NCI-H526 (cell line): ENCODE measurements at regions not wholly inside any gene's neighbourhood (a gene's known extent, or its start where the extent isn't known, plus 50 kb on each side); places are given as distances from the start of the nearest gene placed in this dataset.
"Not testable (repeated sequence)": the region's sequence is repeated elsewhere in the genome, so short reads cannot be mapped to it uniquely, and the experiment has no call there.

Experiments used
- DNase-seq, 2 experiments: peaks; one replicate each; lab custom pipeline; 2025; lab: John Stamatoyannopoulos, UW

DNA sequence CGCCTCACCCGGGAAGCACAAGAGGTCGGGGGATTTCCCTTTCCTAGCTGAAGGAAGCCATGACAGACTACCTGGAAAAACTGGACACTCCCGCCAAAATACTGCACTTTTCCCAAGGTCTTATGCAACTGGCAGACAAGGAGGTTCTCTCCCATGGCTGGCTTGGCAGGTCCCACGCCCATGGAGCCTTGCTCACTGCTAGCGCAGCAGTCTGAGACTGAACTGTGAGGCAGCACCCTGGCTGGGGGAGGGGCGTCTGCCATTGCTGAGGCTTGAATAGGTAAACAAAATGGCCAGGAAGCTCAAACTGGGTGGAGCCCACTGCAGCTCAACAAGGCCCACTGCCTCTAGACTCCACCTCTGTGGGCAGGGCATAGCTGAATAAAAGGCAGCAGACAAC is 92.1 kb downstream of the C4BPA start:
- not testable (repeated sequence) for DNase-seq

DNA sequence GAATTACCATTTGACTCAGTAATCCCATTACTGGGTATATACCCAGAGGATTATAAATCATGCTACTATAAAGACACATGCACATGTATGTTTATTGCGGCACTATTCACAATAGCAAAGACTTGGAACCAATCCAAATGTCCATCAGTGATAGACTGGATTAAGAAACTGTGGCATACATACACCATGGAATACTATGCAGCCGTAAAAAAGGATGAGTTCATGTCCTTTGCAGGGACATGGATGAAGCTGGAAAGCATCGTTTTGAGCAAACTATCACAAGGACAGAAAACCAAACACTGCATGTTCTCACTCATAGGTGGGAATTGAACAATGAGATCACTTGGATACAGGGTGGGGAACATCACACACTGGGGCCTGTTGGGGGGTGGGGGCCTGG is 97.5 kb downstream of the C4BPA start:
- not testable (repeated sequence) for DNase-seq

DNA sequence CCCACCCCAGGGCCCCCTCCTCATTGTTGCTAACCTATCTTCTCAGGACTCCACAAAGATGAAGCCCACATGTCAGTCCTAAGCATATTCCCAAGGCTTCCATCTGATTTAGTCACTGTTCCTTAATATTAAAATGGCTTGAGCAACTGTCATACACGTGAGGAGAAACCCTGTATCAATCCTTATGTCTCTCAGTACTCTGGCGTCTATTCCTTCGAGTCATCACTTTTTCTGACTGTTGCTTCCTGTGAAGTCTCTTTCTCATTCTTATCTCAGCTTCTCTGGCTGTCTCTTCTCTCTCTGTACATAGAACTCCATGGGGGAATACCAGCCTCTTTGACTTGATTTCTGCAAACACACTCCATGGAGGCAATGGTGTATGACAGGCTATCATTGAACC is 98.4 kb downstream of the C4BPA start:
- DNase-seq = no peak

DNA sequence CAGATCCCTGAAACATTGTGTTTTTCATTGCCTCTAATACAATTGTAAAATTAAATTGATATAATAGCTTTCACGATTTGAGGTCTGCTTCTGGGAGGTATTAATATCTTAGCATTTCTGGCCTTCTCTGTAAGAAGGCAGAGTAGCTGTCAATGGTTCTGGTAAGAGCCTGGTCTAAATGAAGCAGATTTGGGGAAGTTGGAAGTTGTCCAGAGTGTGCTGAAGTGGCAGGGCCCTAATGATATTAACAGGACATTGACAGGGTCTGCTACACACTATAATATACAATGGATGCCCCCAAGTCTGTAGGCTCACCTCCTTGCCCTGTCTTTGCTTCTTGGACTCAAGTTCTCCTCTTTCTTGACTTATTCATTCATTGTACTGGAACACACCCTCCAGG is 99.5 kb downstream of the C4BPA start:
- DNase-seq = no peak

DNA sequence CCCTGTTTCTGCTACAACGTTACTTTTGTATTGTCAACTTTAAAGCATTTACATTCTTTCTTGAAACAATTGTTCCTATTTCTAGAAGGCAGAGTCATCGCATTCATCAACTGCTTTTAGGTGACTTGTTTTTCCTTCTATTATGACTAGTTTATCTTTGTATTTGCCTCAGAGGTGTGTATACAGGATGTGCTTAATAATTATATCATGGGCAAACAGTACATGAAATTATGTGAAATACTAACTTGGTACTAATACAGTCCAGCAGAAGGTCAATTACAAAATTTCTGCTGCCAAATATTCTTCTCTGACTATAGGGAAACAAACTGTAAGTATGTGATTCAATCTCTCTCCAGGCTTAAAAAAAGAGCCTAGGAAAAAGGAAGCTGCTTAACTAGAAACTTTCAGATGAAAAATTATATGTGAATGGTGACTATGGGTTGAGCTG is 101.6 kb downstream of the C4BPA start:
- no peak for DNase-seq

DNA sequence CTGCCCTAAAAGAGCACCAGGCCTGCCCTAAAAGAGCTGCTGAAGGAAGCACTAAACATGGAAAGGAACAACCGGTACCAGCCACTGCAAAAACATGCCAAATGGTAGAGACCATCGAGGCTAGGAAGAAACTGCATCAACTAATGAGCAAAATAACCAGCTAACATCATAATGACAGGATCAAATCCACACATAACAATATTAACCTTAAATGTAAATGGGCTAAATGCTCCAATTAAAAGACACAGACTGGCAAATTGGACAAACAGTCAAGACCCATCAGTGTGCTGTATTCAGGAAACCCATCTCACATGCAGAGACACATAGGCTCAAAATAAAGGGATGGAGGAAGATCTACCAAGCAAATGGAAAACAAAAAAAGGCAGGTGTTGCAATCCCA is 104.7 kb downstream of the C4BPA start:
- DNase-seq = not testable (repeated sequence)

DNA sequence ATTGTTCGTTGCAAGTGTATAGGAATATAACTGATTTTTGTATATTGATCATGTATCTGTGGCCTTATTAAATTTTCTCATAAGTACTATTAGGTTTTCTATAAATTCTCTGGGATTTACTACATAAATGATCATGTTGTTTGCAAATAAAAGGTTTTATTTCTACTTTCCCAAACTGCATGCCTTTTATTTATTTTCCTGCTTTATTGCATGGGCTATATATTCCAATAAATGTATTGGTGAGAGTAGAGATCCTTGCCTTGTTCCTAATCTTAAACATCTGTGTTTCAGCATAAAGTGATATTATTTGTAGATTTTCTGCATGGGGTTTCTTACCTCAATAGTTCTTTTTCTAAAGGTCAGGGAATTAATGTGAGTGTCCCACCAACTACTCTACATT is 107.0 kb upstream of the CD55 start:
- DNase-seq = no peak

DNA sequence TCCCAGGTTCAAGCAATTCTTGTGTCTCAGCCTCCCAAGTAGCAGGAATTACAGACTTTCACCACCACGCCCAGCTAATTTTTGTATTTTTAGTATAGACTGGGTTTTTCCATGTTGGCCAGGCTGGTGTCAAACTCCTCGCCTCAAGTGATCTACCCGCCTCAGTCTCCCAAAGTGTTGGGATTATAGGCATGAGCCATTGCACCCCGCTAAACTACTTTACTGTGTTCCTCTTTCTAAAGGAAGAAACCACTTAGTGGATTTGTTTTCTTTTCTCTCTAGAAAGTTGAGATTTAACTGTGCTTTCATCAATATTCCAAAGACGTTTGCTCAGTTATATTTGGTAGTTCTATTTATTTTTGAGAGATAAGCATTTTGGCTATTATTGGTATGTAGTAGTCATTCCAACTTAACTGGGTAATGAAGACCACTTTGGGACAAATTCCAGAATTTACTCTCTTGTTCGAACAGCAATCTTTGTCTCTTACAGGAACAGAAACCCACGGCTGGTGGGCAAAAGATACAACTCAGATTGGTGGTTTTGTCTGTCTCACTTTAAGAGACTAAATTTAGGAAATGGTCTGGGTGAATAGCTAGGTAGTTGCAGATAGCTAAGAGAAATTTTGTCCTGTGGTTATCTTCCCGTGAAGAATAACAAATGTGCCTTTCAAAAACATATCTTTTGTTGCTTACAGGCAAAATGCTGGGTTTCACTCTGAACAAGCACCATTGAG is 103.5 kb upstream of the CD55 start:
- no peak for DNase-seq

DNA sequence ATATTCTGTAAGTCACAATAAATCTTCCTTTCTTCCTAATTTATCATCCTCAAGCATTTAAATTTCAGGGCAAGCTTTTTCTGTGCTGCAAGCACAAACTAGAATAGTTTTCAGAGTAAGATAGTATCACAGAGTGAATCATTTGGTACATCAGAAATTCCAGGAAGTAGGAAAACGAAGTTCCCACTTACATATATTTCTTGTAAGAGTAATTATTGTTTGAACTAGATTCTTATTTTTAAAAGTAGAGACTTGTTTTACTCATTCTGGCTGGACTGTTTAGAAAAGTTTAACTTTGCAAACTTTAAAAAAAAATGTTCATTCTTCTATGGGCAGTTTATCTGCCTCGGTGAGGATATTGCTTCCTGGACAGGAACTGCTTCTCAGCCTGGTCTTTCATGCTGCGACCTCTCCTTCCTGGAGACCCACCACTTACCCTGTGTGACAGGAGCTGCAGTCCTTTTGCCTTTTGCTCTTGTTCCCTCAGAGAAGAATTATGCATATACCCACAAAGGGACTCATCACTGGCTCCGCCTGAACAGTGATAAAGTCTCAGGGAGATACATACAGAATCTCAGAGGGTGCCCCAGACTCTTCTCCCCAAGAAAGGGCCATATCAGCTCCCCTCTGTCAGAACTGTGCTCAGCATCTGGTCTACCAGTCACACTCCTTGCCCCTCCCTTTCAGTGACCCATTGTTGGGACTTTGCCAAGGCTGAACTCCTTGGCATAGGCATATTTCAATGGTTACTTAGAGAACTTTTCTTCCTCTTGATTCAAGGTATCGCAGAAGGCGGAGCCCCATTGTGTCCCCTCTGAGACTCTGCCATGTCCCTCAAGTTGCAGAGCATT is 102.7 kb upstream of the CD55 start:
- no peak for DNase-seq

DNA sequence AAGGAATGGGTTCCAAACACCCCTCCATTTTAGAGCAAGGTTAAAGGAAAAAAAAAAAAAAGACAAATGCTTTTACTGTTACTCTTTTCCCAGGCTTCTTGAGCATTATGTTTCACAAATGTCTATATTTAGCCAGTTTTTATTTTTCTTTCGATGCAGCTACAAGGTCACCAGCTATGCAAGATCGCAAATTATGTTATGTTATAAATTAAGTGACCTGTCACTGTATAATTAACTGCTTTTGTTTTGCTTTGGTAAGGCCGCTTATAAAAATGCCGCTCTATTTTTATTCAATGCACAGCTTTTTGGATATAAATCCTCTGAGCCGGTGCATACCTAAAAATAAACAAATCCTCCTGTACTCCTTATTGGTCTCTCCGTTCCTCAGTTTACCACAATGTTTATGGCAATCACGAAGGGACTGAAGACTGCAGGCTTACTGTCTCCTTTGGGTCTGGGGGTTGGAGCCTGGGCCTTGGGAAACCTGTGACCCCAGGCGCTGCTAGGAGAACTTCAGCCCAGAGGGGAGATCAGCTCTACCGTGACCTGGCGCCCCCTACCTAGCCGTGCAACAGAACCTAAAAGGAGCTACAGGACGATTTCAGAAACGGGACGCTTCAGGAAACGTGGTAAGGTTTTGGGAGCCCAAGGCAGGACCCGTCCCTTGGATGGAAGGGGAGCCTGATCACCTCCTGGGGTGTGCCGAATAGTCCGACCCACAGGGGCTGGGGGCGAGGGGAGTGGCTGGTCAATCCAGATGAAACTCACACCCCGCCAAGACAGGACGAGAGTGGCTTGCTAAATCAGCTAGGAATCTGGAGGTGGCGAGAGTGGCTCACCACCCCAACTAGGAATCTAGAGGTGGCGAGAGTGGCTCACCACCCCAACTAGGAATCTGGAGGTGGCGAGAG is 101.2 kb upstream of the CD55 start:
- DNase-seq = no peak

DNA sequence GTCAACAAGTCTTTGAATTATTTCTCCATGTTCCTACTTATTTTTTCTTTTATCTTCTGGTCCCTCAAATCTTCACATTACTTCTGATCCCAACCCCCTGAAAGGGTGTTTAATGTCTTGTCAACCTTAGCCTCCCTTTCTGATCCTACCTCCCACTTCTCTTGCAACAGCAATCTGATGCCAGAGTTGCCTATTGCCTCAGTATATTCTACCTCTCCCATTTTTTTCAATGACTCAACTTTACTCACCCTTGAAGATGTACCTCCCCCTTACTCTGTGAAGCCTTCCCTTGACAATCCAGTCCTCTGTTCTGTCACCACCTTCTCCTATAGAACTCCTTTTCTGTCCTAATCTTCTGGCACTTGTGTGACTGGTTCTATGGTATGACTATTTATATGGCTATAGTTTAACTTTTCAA is 99.5 kb upstream of the CD55 start:
- no peak for DNase-seq

DNA sequence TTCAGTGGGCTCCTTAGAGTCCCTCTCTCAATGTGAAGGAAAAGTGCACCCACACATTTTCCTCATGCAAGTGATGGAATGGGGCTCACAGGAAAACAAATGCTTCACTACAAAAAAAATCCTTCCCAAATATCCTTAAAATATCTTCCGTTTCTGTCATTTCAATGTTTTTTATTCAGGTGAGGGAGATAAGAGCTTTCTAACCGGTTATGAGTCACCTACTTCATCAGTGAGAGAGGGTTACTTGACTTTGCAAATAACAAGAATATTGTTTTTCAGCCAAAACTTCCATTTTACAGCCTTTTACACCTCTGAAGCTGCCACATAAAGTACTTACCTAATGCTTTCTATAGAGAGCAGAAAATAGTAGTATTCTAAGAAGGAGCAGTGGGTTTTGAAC is 98.3 kb upstream of the CD55 start:
- no peak for DNase-seq

DNA sequence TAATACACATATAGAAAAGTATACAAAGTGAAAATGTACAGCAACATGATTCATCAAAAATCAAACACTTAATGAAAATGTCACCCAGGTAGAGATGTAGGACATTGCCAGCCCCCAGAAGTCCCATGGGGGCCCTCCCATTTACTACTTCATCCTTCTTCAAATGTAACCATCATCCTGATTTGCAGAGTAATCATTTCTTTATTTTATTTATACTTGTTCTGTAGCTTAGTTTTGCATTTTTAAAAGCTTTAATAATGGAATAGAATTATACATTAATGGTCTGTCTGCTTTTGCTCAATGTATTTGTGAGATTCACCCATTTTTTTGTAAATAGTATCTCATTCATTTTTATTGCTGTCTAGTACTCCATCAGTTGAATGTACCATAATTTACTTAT is 96.8 kb upstream of the CD55 start:
- no peak for DNase-seq

DNA sequence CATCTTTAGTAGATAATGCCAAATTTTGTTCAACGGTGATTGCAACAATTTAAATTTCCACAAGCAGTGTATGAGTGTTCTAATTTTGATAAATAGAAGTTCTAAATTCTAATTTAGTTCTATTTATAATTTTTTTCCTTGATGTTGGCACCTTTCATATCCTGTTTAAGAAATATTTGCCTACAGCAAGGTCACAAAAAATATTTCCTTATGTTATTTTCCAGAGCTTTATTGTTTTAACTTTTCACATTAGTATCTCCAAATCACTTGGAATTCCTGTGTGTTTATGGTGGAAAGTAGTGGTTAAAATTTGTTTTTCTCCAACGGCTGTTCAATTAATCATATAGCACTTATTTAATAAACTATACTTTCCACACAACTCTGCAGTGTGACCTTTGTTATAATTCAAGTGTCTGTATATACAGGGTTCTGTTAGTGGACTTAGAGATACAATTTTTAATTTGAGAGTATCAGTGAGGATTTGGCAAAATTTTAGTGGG is 94.3 kb upstream of the CD55 start:
- DNase-seq = no peak

DNA sequence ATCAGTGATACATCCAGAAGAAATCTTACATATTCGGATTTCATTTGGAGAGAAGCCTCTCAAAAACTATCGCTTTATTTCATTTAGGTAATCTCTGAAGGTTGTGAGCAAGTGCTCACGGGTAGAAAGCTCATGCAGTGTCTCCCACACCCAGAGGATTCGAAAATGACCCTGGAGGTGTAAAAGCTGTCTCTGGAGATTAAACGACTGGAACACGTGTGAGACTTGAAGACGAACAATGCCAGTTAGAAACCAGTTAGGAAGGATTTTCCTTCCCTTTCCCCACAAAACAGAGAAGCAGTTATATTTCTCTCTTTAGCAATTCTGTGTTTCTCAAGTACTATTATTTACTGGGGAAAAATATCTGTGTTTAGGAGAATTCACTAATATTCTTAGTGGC is 92.5 kb upstream of the CD55 start:
- no peak for DNase-seq

DNA sequence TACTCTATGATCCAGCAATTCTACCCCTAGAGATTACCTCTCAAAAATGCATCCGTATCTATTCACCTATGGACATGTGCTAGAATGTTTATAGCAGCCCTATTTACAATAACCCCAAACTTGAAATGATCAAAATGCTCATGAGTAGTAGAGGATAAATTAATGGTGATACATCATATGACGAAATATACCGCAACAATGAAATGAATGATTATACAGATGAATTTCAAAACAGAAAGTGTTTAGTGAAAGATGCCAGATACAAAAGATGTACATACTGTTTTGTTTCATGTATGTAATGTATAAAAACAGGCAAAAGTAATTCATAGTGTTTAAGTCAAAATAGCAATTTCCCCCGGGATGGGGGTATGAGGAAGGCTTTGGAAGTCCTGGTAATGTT is 91.0 kb upstream of the CD55 start:
- no peak for DNase-seq

DNA sequence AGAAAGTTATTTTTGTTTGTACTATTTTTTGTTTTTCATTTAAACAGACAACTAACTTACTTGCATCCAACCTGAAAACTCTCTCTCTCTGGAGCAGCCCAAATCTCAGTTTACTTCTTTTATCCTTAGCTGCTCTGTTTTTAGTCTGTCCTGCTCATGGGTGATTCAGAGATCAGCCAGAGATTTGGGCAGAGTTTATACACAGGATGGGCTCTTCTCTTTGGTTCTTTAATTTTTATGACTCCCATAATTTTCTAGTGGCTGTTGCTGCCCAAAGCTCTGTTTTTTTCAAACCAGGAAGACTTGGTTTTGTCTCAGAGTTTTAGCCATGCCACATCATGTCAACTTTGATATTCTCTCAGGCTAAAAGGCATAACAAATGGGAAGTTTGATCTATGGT is 86.8 kb upstream of the CD55 start:
- no peak for DNase-seq

DNA sequence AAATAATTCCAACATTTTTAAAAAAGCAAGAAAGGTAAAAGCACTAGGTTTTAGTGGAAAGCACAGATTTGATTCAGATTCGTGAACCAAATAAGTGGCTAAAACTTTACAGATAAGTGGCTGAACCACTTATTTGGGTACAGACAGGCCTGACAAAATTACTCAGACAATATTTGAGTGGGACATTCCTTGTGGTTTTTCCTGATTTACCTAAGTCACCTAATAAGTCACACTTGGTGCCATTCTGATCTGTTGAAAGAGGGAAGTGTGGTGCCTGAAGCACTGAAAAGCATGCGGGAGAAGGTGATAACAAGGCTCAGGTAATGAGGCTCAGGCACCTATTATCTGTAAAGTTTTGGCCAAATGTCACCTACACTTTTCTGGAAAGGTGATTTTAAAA is 81.6 kb upstream of the CD55 start:
- DNase-seq = no peak

DNA sequence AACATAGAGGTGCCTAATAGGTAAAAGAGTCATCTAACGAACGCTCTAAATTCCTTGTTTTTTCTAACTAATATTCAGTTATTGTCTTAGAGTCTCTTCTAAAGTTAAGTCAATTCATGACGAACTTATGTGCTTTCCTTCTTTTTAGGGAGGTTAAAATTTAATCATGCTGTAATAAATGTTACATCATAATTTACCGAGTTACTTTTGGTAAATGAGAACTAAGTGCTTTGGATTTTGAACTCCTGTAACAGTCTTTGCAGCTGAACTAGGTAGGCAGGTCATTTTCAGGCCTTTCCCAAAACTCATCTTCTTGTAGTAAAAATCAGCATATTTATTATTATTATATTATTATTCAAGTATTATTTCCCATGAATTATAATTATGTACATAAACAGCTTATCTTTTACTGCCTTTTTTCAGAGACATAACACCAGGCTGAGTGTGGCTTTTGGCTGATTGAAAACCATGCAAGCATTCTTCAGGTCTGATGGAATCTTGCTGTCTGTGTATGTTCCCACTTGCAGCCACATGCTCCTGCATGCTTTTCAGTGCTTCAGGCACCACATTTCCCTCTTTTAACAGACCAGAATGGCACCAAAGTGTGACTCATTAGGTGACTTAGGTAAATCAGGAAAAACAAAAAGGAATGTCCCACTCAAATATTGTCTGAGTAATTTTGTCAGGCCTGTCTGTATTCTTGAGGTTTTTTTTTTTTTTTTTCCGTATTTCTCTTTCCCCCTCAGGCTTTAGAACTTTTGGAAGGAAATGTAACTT is 81.0 kb upstream of the CD55 start:
- no peak for DNase-seq

DNA sequence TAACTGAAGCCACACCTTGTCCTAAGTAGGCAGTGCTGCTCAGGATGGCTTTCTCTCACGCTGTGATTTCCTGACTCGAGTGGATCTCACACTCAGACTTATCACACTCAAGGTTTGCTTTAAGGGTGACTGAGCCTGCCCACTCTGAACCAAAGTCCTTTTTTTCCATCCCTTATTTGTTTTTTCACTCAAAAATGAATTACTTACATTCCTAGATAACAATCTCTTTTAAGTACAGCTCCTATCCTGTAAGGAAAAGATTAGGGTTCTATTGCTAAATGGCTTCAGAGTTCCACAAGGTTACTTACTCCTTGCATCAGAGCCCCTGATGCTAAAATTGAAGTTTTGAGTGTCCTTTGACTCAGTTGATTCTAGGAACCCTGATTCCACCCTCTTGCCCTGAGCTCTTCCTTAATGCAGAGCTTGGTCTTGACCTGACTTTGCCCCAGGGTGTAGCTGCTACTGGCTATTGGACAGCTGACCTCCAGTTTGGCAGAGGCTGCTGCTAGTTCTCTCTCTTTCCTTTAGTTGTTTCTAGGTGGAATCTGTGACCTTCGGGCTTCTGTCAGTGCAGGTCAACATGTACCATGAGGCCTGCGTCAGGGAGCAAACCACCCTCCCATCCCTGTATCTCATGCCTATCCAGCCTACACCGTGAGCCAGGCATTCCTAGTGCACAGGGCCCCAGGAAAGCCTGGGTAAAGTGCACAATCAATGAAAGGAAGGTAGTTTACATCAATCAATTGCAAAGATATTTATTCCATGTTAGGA is 80.1 kb upstream of the CD55 start:
- DNase-seq = no peak
